Tibial artery (tissue), 4 donors: ENCODE measurements at regions not wholly inside any gene's neighbourhood (a gene's known extent, or its start where the extent isn't known, plus 50 kb on each side); places are given as distances from the start of the nearest gene placed in this dataset.

Source experiments
- DNase-seq, 2 donors: peaks; one replicate each; pipeline ENCODE4 v3.0.0-alpha.2; 2019
- H3K27ac ChIP-seq, 2 donors: fragments of 200-600 bp; sonication (generic) in 1 of 2; 1 replicate in 1 of 2; 2 replicates in 1 of 2; pipeline ENCODE4 v1.5.1; 2018 to 2019; ENCODE audit warnings: mild to moderate bottlenecking in 1 of 2
- H3K27me3 ChIP-seq, 2 donors: fragments of 200-600 bp; sonication (generic) in 1 of 2; one replicate each; pipeline versions ENCODE4 v1.5.1 to v1.6.0; 2016 to 2019
- H3K36me3 ChIP-seq, 3 donors: fragments of 200-600 bp; sonication (generic) in 2 of 3; one replicate each; pipeline ENCODE4 v1.5.1; 2016 to 2019; ENCODE audit warnings: mild to moderate bottlenecking in 2 of 3
- H3K4me1 ChIP-seq, 4 donors: fragments of 200-600 bp; sonication (generic) in 2 of 4; 1 replicate in 3 of 4; 2 replicates in 1 of 4; pipeline ENCODE4 v1.5.1; 2016 to 2019
- H3K4me3 ChIP-seq, 2 donors: fragments of 200-600 bp; sonication (generic) in 1 of 2; 1 replicate in 1 of 2; 2 replicates in 1 of 2; pipeline ENCODE4 v1.5.1; 2018 to 2019; ENCODE audit warnings: mild to moderate bottlenecking in 2 of 2
- H3K9me3 ChIP-seq, 3 donors: fragments of 200-600 bp; sonication (generic) in 1 of 3; one replicate each; pipeline ENCODE4 v1.5.1; 2016 to 2019
- intact Hi-C: fragments of 100-400 bp; cut with DNase I; formaldehyde crosslinking; loops from one replicate; pipeline ENCODE4 v1.15.0; 2023; ENCODE audit warnings: low total_unique reads
- TF ChIP-seq, protein P1 (sequence below), 2 experiments: fragments of 200-600 bp in 1 of 2; fragments of 450-650 bp in 1 of 2; IDR thresholded peaks; one replicate each; pipeline ENCODE4 v1.5.1; 2017 to 2019; ENCODE audit warnings: antibody characterized with exemption in 2 of 2, mild to moderate bottlenecking in 1 of 2, moderate library complexity in 1 of 2

GRCh38 chr9:89887286-89887685 is 282.5 kb downstream of the GADD45G start:
- no peak overlapping the region for H3K27ac ChIP-seq
- H3K36me3 ChIP-seq: no peaks in the 10 kb centered on the region
- H3K9me3 ChIP-seq: no peaks in the 10 kb centered on the region
- intact Hi-C loops: no loop called here
- no peaks in the 10 kb centered on the region for H3K27me3 ChIP-seq
- peaks cover 0 to 49% (median 32%) of the 10 kb centered on the region in 4 donors for H3K4me1 ChIP-seq
- H3K4me3 ChIP-seq: no peak overlapping the region
- TF ChIP-seq, protein P1, sequence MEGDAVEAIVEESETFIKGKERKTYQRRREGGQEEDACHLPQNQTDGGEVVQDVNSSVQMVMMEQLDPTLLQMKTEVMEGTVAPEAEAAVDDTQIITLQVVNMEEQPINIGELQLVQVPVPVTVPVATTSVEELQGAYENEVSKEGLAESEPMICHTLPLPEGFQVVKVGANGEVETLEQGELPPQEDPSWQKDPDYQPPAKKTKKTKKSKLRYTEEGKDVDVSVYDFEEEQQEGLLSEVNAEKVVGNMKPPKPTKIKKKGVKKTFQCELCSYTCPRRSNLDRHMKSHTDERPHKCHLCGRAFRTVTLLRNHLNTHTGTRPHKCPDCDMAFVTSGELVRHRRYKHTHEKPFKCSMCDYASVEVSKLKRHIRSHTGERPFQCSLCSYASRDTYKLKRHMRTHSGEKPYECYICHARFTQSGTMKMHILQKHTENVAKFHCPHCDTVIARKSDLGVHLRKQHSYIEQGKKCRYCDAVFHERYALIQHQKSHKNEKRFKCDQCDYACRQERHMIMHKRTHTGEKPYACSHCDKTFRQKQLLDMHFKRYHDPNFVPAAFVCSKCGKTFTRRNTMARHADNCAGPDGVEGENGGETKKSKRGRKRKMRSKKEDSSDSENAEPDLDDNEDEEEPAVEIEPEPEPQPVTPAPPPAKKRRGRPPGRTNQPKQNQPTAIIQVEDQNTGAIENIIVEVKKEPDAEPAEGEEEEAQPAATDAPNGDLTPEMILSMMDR (IDR thresholded peaks at IDR 0.05): no peak
- no peak for DNase-seq

GRCh38 chr9:89888233-89888632 is 283.4 kb downstream of the GADD45G start:
- no peak overlapping the region for H3K4me3 ChIP-seq
- no peak overlapping the region for H3K27ac ChIP-seq
- H3K36me3 ChIP-seq: no peaks in the 10 kb centered on the region
- peaks cover 0 to 55% (median 40%) of the 10 kb centered on the region in 4 donors for H3K4me1 ChIP-seq
- no peak for DNase-seq
- H3K9me3 ChIP-seq: no peaks in the 10 kb centered on the region
- no peaks in the 10 kb centered on the region for H3K27me3 ChIP-seq
- TF ChIP-seq, protein P1 (IDR thresholded peaks at IDR 0.05): no peak
- intact Hi-C loops: no loop called here

- Histone ChIP-seq H3K36me3 (no peaks in the 10 kb centered on the region), H3K4me1 (peaks cover 0 to 55% (median 40%) of the 10 kb centered on the region in 4 donors)
- DNase-seq: no peak
These were observed 283.9 kb downstream of the GADD45G start for GRCh38 chr9:89888677-89889076.

DNA sequence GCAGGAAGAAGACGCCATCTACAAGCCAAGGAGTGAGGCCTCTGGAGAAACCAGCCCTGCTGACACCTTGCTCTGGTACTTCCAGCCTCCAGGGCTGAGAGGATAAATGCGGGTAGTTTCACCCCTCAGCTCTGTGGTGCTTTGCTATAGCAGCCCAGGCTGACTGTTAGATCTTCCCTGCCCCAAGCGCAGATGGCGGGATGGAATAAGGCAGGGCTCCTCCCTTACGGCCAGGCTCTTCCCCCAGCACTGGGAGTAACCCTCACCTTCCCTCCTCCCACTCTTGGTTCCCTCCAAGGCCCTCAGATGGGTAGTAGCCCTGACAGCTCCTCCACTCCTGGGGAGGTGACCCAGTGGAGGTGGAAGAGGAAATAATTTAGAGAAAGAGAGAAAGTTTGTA is 285.1 kb downstream of the GADD45G start:
- H3K36me3 ChIP-seq: no peaks in the 10 kb centered on the region
- TF ChIP-seq, protein P1 (IDR thresholded peaks at IDR 0.05): no peak
- intact Hi-C loops: no loop called here

More at GRCh38 chr9:89888677-89889076, 283.9 kb downstream of the GADD45G start:
- Histone ChIP-seq H3K9me3 (no peaks in the 10 kb centered on the region), H3K4me3 (no peak overlapping the region), H3K27me3 (no peaks in the 10 kb centered on the region), H3K27ac (no peak overlapping the region)
- TF ChIP-seq, protein P1 (IDR thresholded peaks at IDR 0.05): no peak
- intact Hi-C loops: no loop called here

GRCh38 chr9:89890326-89890980 is 285.6 kb downstream of the GADD45G start:
- no peak for DNase-seq
- no peak overlapping the region for H3K4me3 ChIP-seq
- intact Hi-C loops: no loop called here
- H3K36me3 ChIP-seq: no peaks in the 10 kb centered on the region
- no peaks in the 10 kb centered on the region for H3K9me3 ChIP-seq
- H3K4me1 ChIP-seq: peaks cover 0 to 43% (median 32%) of the 10 kb centered on the region in 4 donors
- no peaks in the 10 kb centered on the region for H3K27me3 ChIP-seq
- H3K27ac ChIP-seq: peak overlapping the region; percentile 67 to 76
- TF ChIP-seq, protein P1 (IDR thresholded peaks at IDR 0.05): no peak

More for the DNA sequence above, 285.1 kb downstream of the GADD45G start:
- Histone ChIP-seq H3K4me3 (no peak overlapping the region), H3K27ac (peak overlapping the region in 1 of 2 donors; percentile 9), H3K9me3 (no peaks in the 10 kb centered on the region), H3K4me1 (peaks cover 0 to 49% (median 36%) of the 10 kb centered on the region in 4 donors), H3K27me3 (no peaks in the 10 kb centered on the region)
- no peak for DNase-seq
